Uterus (tissue), 2 donors: ENCODE measurements at regions not wholly inside any gene's neighbourhood (a gene's known extent, or its start where the extent isn't known, plus 50 kb on each side); places are given as distances from the start of the nearest gene placed in this dataset.

ENCODE experiments used
- CTCF ChIP-seq, 4 experiments: fragments of 200-600 bp in 2 of 4; fragments of 450-650 bp in 2 of 4; sonication (generic) in 2 of 4; IDR thresholded peaks; one replicate each; pipeline ENCODE4 v1.5.1; 2016 to 2019; ENCODE audit warnings: antibody characterized with exemption in 4 of 4, mild to moderate bottlenecking in 2 of 4, moderate library complexity in 1 of 4
- POLR2A ChIP-seq, 2 donors: fragments of 450-650 bp; IDR thresholded peaks; one replicate each; pipeline ENCODE4 v1.6.1; 2016; ENCODE audit warnings: antibody characterized with exemption in 2 of 2, mild to moderate bottlenecking in 1 of 2, moderate library complexity in 1 of 2

- TF ChIP-seq CTCF (IDR thresholded peaks at IDR 0.05) = no peak
- TF ChIP-seq POLR2A (IDR thresholded peaks at IDR 0.05) = no peak
Observed at GRCh38 chr18:75801178-75801577, 373.7 kb upstream of the SMIM21 start.
